ENCODE measurements at regions not wholly inside any gene's neighbourhood (a gene's known extent, or its start where the extent isn't known, plus 50 kb on each side); places are given as distances from the start of the nearest gene placed in this dataset.

- in situ Hi-C loops (cut with MboI; ENCODE audit: low sequenced_read_pairs, unreplicated experiment): no loop called here
- DNase-seq (ENCODE audit: low spot score): no peak
- TF ChIP-seq CTCF (IDR thresholded peaks at IDR 0.05; ENCODE audit: borderline replicate concordance, control extremely low read depth, extremely low read depth, insufficient read depth, missing control alignments): no peak
Measured at GRCh38 chr7:119982884-119983283, 290.1 kb upstream of the KCND2 start.

GRCh38 chr7:119983468-119983867, 289.5 kb upstream of the KCND2 start:
- DNase-seq (ENCODE audit: low spot score): no peak
- TF ChIP-seq CTCF (IDR thresholded peaks at IDR 0.05; ENCODE audit: borderline replicate concordance, control extremely low read depth, extremely low read depth, insufficient read depth, missing control alignments): no peak
- in situ Hi-C loops (cut with MboI; ENCODE audit: low sequenced_read_pairs, unreplicated experiment): no loop called here

GRCh38 chr7:119984247-119984646, 288.7 kb upstream of the KCND2 start:
- no peak for DNase-seq (ENCODE audit: low spot score)
- in situ Hi-C loops (cut with MboI; ENCODE audit: low sequenced_read_pairs, unreplicated experiment): no loop called here
- TF ChIP-seq CTCF (IDR thresholded peaks at IDR 0.05; ENCODE audit: borderline replicate concordance, control extremely low read depth, extremely low read depth, insufficient read depth, missing control alignments): no peak

GRCh38 chr7:119988401-119988800, 284.6 kb upstream of the KCND2 start:
- no peak for TF ChIP-seq CTCF (IDR thresholded peaks at IDR 0.05; ENCODE audit: borderline replicate concordance, control extremely low read depth, extremely low read depth, insufficient read depth, missing control alignments)
- in situ Hi-C loops (cut with MboI; ENCODE audit: low sequenced_read_pairs, unreplicated experiment): no loop called here
- DNase-seq (ENCODE audit: low spot score): no peak

GRCh38 chr7:119994928-119995327, 278.0 kb upstream of the KCND2 start:
- TF ChIP-seq CTCF (IDR thresholded peaks at IDR 0.05; ENCODE audit: borderline replicate concordance, control extremely low read depth, extremely low read depth, insufficient read depth, missing control alignments): no peak
- in situ Hi-C loops (cut with MboI; ENCODE audit: low sequenced_read_pairs, unreplicated experiment): no loop called here
- no peak for DNase-seq (ENCODE audit: low spot score)

- TF ChIP-seq CTCF (IDR thresholded peaks at IDR 0.05; ENCODE audit: borderline replicate concordance, control extremely low read depth, extremely low read depth, insufficient read depth, missing control alignments): no peak
- DNase-seq (ENCODE audit: low spot score): no peak
- in situ Hi-C loops (cut with MboI; ENCODE audit: low sequenced_read_pairs, unreplicated experiment): no loop called here
Measured at GRCh38 chr7:119996634-119997033, 276.3 kb upstream of the KCND2 start.

All from GM13976 (cell line).